HuH-7.5 (cell line): ENCODE measurements at regions not wholly inside any gene's neighbourhood (a gene's known extent, or its start where the extent isn't known, plus 50 kb on each side); places are given as distances from the start of the nearest gene placed in this dataset.
"Not testable (repeated sequence)": the region's sequence is repeated elsewhere in the genome, so short reads cannot be mapped to it uniquely, and the experiment has no call there.

ENCODE experiments used
- DNase-seq: peaks from one replicate; pipeline ENCODE4 v3.0.0; 2011; ENCODE audit warnings: low spot score

- no peak for DNase-seq
Observed at GRCh38 chr5:118185018-118185417, 803.3 kb downstream of the DTWD2 start.

- no peak for DNase-seq
Observed at GRCh38 chr5:118176146-118176545, 812.2 kb downstream of the DTWD2 start.

- no peak for DNase-seq
Observed at GRCh38 chr5:118174671-118175070, 813.7 kb downstream of the DTWD2 start.

- no peak for DNase-seq
Observed at GRCh38 chr5:118173340-118173739, 815.0 kb downstream of the DTWD2 start.

- DNase-seq, result no peak
Observed at GRCh38 chr5:118165619-118166018, 822.7 kb downstream of the DTWD2 start.

- DNase-seq, result no peak
Observed at GRCh38 chr5:118156181-118156580, 832.2 kb downstream of the DTWD2 start.

- no peak for DNase-seq
Observed at GRCh38 chr5:118146824-118147223, 841.5 kb downstream of the DTWD2 start.

- no peak for DNase-seq
Observed at GRCh38 chr5:118144540-118144939, 843.8 kb downstream of the DTWD2 start.

- DNase-seq, result no peak
Observed at GRCh38 chr5:118139361-118139760, 849.0 kb downstream of the DTWD2 start.

GRCh38 chr5:118126159-118126558 is 862.2 kb downstream of the DTWD2 start:
- no peak for DNase-seq

GRCh38 chr5:118125687-118126086 is 862.7 kb downstream of the DTWD2 start:
- DNase-seq, result no peak

GRCh38 chr5:118121258-118121657 is 867.1 kb downstream of the DTWD2 start:
- DNase-seq, result no peak

- no peak for DNase-seq
Observed at GRCh38 chr5:118115791-118116190, 872.6 kb downstream of the DTWD2 start.

GRCh38 chr5:118111956-118112355 is 876.4 kb downstream of the DTWD2 start:
- no peak for DNase-seq

- not testable (repeated sequence) for DNase-seq
Observed at GRCh38 chr5:118107246-118107645, 881.1 kb downstream of the DTWD2 start.

GRCh38 chr5:118098716-118099115 is 889.6 kb downstream of the DTWD2 start:
- DNase-seq, result no peak

GRCh38 chr5:118095115-118095514 is 893.2 kb downstream of the DTWD2 start:
- DNase-seq, result no peak

GRCh38 chr5:118088448-118088847 is 899.9 kb downstream of the DTWD2 start:
- DNase-seq, result no peak

- DNase-seq, result no peak
Observed at GRCh38 chr5:118076490-118076889, 911.9 kb downstream of the DTWD2 start.

GRCh38 chr5:118070041-118070440 is 918.3 kb downstream of the DTWD2 start:
- DNase-seq, result no peak

GRCh38 chr5:118069452-118069851 is 918.9 kb downstream of the DTWD2 start:
- DNase-seq, result no peak

- no peak for DNase-seq
Observed at GRCh38 chr5:118068886-118069285, 919.5 kb downstream of the DTWD2 start.

GRCh38 chr5:118063836-118064235 is 924.5 kb downstream of the DTWD2 start:
- not testable (repeated sequence) for DNase-seq

- no peak for DNase-seq
Observed at GRCh38 chr5:118060833-118061232, 927.5 kb downstream of the DTWD2 start.

GRCh38 chr5:118052503-118052902 is 935.8 kb downstream of the DTWD2 start:
- DNase-seq, result no peak
